Neural progenitor cell (in vitro differentiated cells): ENCODE measurements at regions not wholly inside any gene's neighbourhood (a gene's known extent, or its start where the extent isn't known, plus 50 kb on each side); places are given as distances from the start of the nearest gene placed in this dataset.

Source experiments
- DNase-seq: peaks from one replicate; pipeline ENCODE4 v3.0.0-alpha.2; 2016; ENCODE audit warnings: low spot score
- H2AFZ ChIP-seq: fragments of 200-600 bp; sonication (generic); replicated peaks from 2 replicates; pipeline ENCODE4 v1.6.1; 2016; ENCODE audit warnings: antibody characterized with exemption
- H3F3A ChIP-seq: fragments of 200-600 bp; sonication (generic); 2 replicates; pipeline ENCODE4 v1.6.1; 2016; ENCODE audit warnings: antibody characterized with exemption, low read depth
- H3K27ac ChIP-seq: fragments of 200-600 bp; sonication (generic); 2 replicates; pipeline ENCODE4 v1.5.1; 2016; ENCODE audit warnings: mild to moderate bottlenecking
- H3K27me3 ChIP-seq: fragments of 200-600 bp; sonication (generic); 2 replicates; pipeline ENCODE4 v1.6.1; 2016; ENCODE audit warnings: mild to moderate bottlenecking, moderate library complexity
- H3K36me3 ChIP-seq: fragments of 200-600 bp; sonication (generic); 2 replicates; pipeline ENCODE4 v1.5.1; 2016
- H3K4me1 ChIP-seq: fragments of 200-600 bp; sonication (generic); 2 replicates; pipeline ENCODE4 v1.6.1; 2016; ENCODE audit warnings: mixed run types
- H3K4me2 ChIP-seq: fragments of 200-600 bp; sonication (generic); 2 replicates; pipeline ENCODE4 v1.6.1; 2016
- H3K4me3 ChIP-seq: fragments of 200-600 bp; sonication (generic); 2 replicates; pipeline ENCODE4 v1.5.1; 2016
- H3K79me2 ChIP-seq: fragments of 200-600 bp; sonication (generic); 2 replicates; pipeline ENCODE4 v1.6.1; 2016; ENCODE audit warnings: low read depth
- H3K9ac ChIP-seq: fragments of 200-600 bp; sonication (generic); 2 replicates; pipeline ENCODE4 v1.6.1; 2016
- H3K9me3 ChIP-seq: fragments of 200-600 bp; sonication (generic); 2 replicates; pipeline ENCODE4 v1.5.1; 2016; ENCODE audit warnings: low read depth
- H4K20me1 ChIP-seq: fragments of 200-600 bp; sonication (generic); 2 replicates; pipeline ENCODE4 v1.6.1; 2016; ENCODE audit warnings: low read depth
- H3K27ac Mint-ChIP-seq: 3 replicates; pipeline ENCODE4 v1.8.0; 2021; ENCODE audit warnings: mixed read lengths
- H3K27me3 Mint-ChIP-seq: 2 replicates; pipeline ENCODE4 v1.8.0; 2022; ENCODE audit warnings: low read depth, mild to moderate bottlenecking, inconsistent platforms, moderate library complexity, mixed read lengths; ENCODE audit not compliant: insufficient read depth
- H3K36me3 Mint-ChIP-seq: 3 replicates; pipeline ENCODE4 v1.8.0; 2021; ENCODE audit warnings: mixed read lengths
- H3K4me1 Mint-ChIP-seq: 3 replicates; pipeline ENCODE4 v1.8.0; 2021; ENCODE audit warnings: mixed read lengths
- H3K4me3 Mint-ChIP-seq: 3 replicates; pipeline ENCODE4 v1.8.0; 2021; ENCODE audit warnings: mild to moderate bottlenecking, moderate library complexity, mixed read lengths
- H3K9me3 Mint-ChIP-seq: 3 replicates; pipeline ENCODE4 v1.8.0; 2020; ENCODE audit warnings: mixed read lengths
- CTCF ChIP-seq: fragments of 200-600 bp; sonication (generic); IDR thresholded peaks from 2 replicates; pipeline ENCODE4 v1.5.1; 2017; ENCODE audit warnings: antibody characterized with exemption, mild to moderate bottlenecking
- EZH2 ChIP-seq: fragments of 200-600 bp; sonication (generic); IDR thresholded peaks from 2 replicates; pipeline ENCODE4 v1.6.1; 2017; ENCODE audit warnings: antibody characterized with exemption, mild to moderate bottlenecking, moderate library complexity
- EZH2phosphoT487 ChIP-seq: fragments of 200-600 bp; sonication (generic); IDR thresholded peaks from 2 replicates; pipeline ENCODE4 v1.6.1; 2017; ENCODE audit warnings: antibody characterized with exemption

DNA sequence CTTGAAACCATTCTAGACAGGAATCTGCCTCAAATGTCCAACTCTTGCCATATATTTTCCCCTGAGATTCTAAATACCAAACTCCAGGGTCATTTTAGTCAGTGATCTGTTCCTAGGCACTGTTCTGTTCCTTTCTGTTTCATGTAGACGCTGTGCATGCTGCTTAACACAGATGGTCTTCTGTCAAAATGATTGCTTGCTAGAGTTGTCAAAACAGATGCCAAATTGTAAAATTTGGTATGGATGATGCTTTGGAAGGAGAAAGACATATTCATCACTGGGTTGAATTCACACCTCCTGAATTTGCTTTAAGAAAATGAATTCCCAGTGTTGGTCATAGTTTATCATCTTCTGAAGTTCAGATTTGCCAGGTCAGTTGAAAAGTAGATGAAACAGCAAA, 425.9 kb downstream of the ETS1 start:
- Histone ChIP-seq H3K27ac (no peak overlapping the region), H3K79me2 (no peaks in the 10 kb centered on the region), H3K4me2 (no peak overlapping the region), H3K9ac (no peak overlapping the region), H3K27me3 (no peaks in the 10 kb centered on the region), H3K9me3 (no peaks in the 10 kb centered on the region), H3K36me3 (no peaks in the 10 kb centered on the region), H4K20me1 (no peaks in the 10 kb centered on the region), H3K4me1 (peaks cover 4% of the 10 kb centered on the region), H3F3A (no peaks in the 10 kb centered on the region), H3K4me3 (no peak overlapping the region), H2AFZ (no peak overlapping the region)
- no peaks in the 10 kb centered on the region for H3K9me3 Mint-ChIP-seq
- peaks cover 9% of the 10 kb centered on the region for H3K4me1 Mint-ChIP-seq
- peaks cover 2% of the 10 kb centered on the region for H3K27me3 Mint-ChIP-seq
- no peaks in the 10 kb centered on the region for H3K36me3 Mint-ChIP-seq
- H3K27ac Mint-ChIP-seq, result no peak overlapping the region
- no peak for TF ChIP-seq EZH2
- no peak for TF ChIP-seq CTCF
- TF ChIP-seq EZH2phosphoT487, result no peak
- DNase-seq, result no peak
- no peak overlapping the region for H3K4me3 Mint-ChIP-seq

- Mint-ChIP-seq H3K4me3 (no peak overlapping the region), H3K27ac (no peak overlapping the region), H3K27me3 (peaks cover 1% of the 10 kb centered on the region), H3K9me3 (no peaks in the 10 kb centered on the region), H3K36me3 (no peaks in the 10 kb centered on the region), H3K4me1 (peaks cover 4% of the 10 kb centered on the region)
- no peaks in the 10 kb centered on the region for H4K20me1 ChIP-seq
- no peaks in the 10 kb centered on the region for H3K9me3 ChIP-seq
- TF ChIP-seq CTCF (no peak), EZH2 (no peak)
- no peak for DNase-seq
- H2AFZ ChIP-seq, result no peak overlapping the region
- H3K4me1 ChIP-seq, result peaks cover 6% of the 10 kb centered on the region
- no peak overlapping the region for H3K4me3 ChIP-seq
- no peaks in the 10 kb centered on the region for H3K36me3 ChIP-seq
- H3K79me2 ChIP-seq, result no peaks in the 10 kb centered on the region
- H3K27ac ChIP-seq, result no peak overlapping the region
- no peaks in the 10 kb centered on the region for H3F3A ChIP-seq
- no peak overlapping the region for H3K4me2 ChIP-seq
- H3K27me3 ChIP-seq, result no peaks in the 10 kb centered on the region
- no peak overlapping the region for H3K9ac ChIP-seq
Observed at GRCh38 chr11:128158860-128159259, 428.5 kb downstream of the ETS1 start.

- no peaks in the 10 kb centered on the region for H3K36me3 Mint-ChIP-seq
- peak; percentile 80 for DNase-seq
- TF ChIP-seq EZH2 (no peak), CTCF (peak; percentile 92), EZH2phosphoT487 (no peak)
- H3K27ac ChIP-seq, result no peak overlapping the region
- H3K4me3 ChIP-seq, result no peak overlapping the region
- no peaks in the 10 kb centered on the region for H3K79me2 ChIP-seq
- H3K4me3 Mint-ChIP-seq, result peak overlapping the region; percentile 66
- H3K4me1 ChIP-seq, result peaks cover 6% of the 10 kb centered on the region
- no peak overlapping the region for H3K9ac ChIP-seq
- H3F3A ChIP-seq, result no peaks in the 10 kb centered on the region
- H3K36me3 ChIP-seq, result no peaks in the 10 kb centered on the region
- H3K4me1 Mint-ChIP-seq, result peaks cover 2% of the 10 kb centered on the region
- H3K9me3 Mint-ChIP-seq, result no peaks in the 10 kb centered on the region
- no peaks in the 10 kb centered on the region for H4K20me1 ChIP-seq
- H3K27ac Mint-ChIP-seq, result peak overlapping the region; percentile 87
- H3K9me3 ChIP-seq, result no peaks in the 10 kb centered on the region
- peak overlapping the region; percentile 54 for H3K4me2 ChIP-seq
- peak overlapping the region; percentile 90 for H2AFZ ChIP-seq
- H3K27me3 Mint-ChIP-seq, result no peaks in the 10 kb centered on the region
- H3K27me3 ChIP-seq, result no peaks in the 10 kb centered on the region
Observed at GRCh38 chr11:128157423-128158298, 429.7 kb downstream of the ETS1 start.
